A673 (cell line): ENCODE measurements at regions not wholly inside any gene's neighbourhood (a gene's known extent, or its start where the extent isn't known, plus 50 kb on each side); places are given as distances from the start of the nearest gene placed in this dataset.

Source experiments
- BruUV-seq: library from RNA; stranded (reverse); fragments of 400-500 nt; replicated peaks from 2 replicates; lab custom pipeline; 2021; lab: Mats Ljungman, UMichigan
- CTCF ChIA-PET: fragments of 300-600 bp; sonication (Branson Sonifier 250); formaldehyde crosslinking; loops from one replicate; lab custom pipeline; 2022; ENCODE audit warnings: antibody characterized with exemption; lab: Charles Lee
- POLR2A ChIA-PET: fragments of 300-600 bp; sonication (Branson Sonifier 250); formaldehyde crosslinking; loops from one replicate; lab custom pipeline; 2022; ENCODE audit warnings: antibody characterized with exemption; ENCODE audit not compliant: low non-redundant PET; lab: Charles Lee
- DNase-seq: peaks from one replicate; pipeline ENCODE4 v3.0.0-alpha.2; 2015; ENCODE audit warnings: low spot score
- H3K27ac ChIP-seq: fragments of 200-600 bp; sonication (generic); 2 replicates; pipeline ENCODE4 v1.5.1; 2016; ENCODE audit warnings: mixed run types, low read depth, mild to moderate bottlenecking, mixed read lengths, antibody characterized with exemption, low read length; ENCODE audit not compliant: poor library complexity, severe bottlenecking
- H3K27me3 ChIP-seq: fragments of 200-600 bp; sonication (generic); replicated peaks from 2 replicates; pipeline ENCODE4 v1.6.1; 2017; ENCODE audit warnings: mixed run types, low read depth, mild to moderate bottlenecking, mixed read lengths, antibody characterized with exemption, low read length; ENCODE audit not compliant: insufficient read depth, poor library complexity
- H3K36me3 ChIP-seq: fragments of 200-600 bp; sonication (generic); 2 replicates; pipeline ENCODE4 v1.6.1; 2016; ENCODE audit warnings: mixed run types, mild to moderate bottlenecking, mixed read lengths, antibody characterized with exemption, low read length; ENCODE audit not compliant: insufficient read depth, poor library complexity, severe bottlenecking
- H3K4me1 ChIP-seq: fragments of 200-600 bp; sonication (generic); 2 replicates; pipeline ENCODE4 v1.6.1; 2017; ENCODE audit warnings: mixed run types, mild to moderate bottlenecking, mixed read lengths, antibody characterized with exemption, low read length; ENCODE audit not compliant: insufficient read depth, poor library complexity, severe bottlenecking
- H3K4me3 ChIP-seq: fragments of 200-600 bp; sonication (generic); 2 replicates; pipeline ENCODE4 v1.5.1; 2016; ENCODE audit warnings: low read depth, mixed run types, mild to moderate bottlenecking, mixed read lengths, low read length; ENCODE audit not compliant: poor library complexity, severe bottlenecking
- H3K9me3 ChIP-seq: fragments of 200-600 bp; sonication (generic); 2 replicates; pipeline ENCODE4 v1.6.1; 2016; ENCODE audit warnings: mixed run types, low read depth, mild to moderate bottlenecking, mixed read lengths, antibody characterized with exemption, low read length; ENCODE audit not compliant: poor library complexity, severe bottlenecking
- EZH2 ChIP-seq: fragments of 200-600 bp; sonication (generic); IDR thresholded peaks from 2 replicates; pipeline ENCODE4 v1.6.1; 2017; ENCODE audit warnings: borderline replicate concordance, low read depth, mild to moderate bottlenecking, mixed read lengths, antibody characterized with exemption, low read length; ENCODE audit not compliant: poor library complexity, severe bottlenecking
- intact Hi-C: fragments of 100-400 bp; cut with micrococcal nuclease; formaldehyde crosslinking; loops from one replicate; pipeline ENCODE4 v1.10.0; 2022; ENCODE audit not compliant: unreplicated experiment
- TF ChIP-seq, protein P1 (sequence below): fragments of 300-800, 200-600 bp; sonication (generic); conservative IDR thresholded peaks from 2 replicates; pipeline ENCODE4 v1.5.1; 2017; ENCODE audit warnings: low read depth, mild to moderate bottlenecking, antibody characterized with exemption, low read length, moderate library complexity, mixed read lengths

GRCh38 chr6:106748547-106749207, 119.3 kb downstream of the QRSL1 start:
- H3K27me3 ChIP-seq: no peaks in the 10 kb centered on the region
- TF ChIP-seq, protein P1, sequence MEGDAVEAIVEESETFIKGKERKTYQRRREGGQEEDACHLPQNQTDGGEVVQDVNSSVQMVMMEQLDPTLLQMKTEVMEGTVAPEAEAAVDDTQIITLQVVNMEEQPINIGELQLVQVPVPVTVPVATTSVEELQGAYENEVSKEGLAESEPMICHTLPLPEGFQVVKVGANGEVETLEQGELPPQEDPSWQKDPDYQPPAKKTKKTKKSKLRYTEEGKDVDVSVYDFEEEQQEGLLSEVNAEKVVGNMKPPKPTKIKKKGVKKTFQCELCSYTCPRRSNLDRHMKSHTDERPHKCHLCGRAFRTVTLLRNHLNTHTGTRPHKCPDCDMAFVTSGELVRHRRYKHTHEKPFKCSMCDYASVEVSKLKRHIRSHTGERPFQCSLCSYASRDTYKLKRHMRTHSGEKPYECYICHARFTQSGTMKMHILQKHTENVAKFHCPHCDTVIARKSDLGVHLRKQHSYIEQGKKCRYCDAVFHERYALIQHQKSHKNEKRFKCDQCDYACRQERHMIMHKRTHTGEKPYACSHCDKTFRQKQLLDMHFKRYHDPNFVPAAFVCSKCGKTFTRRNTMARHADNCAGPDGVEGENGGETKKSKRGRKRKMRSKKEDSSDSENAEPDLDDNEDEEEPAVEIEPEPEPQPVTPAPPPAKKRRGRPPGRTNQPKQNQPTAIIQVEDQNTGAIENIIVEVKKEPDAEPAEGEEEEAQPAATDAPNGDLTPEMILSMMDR: no peak
- no peak for TF ChIP-seq EZH2
- ChIA-PET POLR2A (no interaction called here), CTCF (no interaction called here)
- no peaks in the 10 kb centered on the region for H3K4me1 ChIP-seq
- no peak overlapping the region for H3K4me3 ChIP-seq
- no peaks in the 10 kb centered on the region for H3K36me3 ChIP-seq
- DNase-seq: no peak
- intact Hi-C loops: no loop called here
- BruUV-seq: no TSS peak
- no peak overlapping the region for H3K27ac ChIP-seq
- H3K9me3 ChIP-seq: no peaks in the 10 kb centered on the region

DNA sequence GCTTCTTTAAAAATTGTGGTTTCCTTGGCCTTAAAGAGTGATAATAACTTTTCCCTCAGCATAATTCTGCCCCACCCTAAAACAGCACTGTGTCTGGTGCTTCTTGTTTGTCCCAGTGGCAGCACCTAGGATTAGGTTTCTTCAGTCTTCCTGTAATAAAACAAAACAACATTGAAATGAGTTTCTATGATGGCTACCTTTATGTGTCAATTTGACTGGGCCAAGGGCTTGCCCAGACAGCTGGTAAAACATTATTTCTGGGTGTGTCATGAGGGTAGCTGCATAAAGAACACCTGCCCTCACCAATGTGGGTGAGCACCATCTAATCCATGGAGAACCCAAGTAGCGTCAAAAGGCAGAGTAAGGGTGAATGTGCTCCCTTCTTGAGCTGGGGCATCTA, 117.8 kb downstream of the QRSL1 start:
- BruUV-seq: no TSS peak
- Histone ChIP-seq H3K27ac (no peak overlapping the region), H3K4me3 (no peak overlapping the region), H3K4me1 (no peaks in the 10 kb centered on the region), H3K36me3 (no peaks in the 10 kb centered on the region), H3K27me3 (no peaks in the 10 kb centered on the region), H3K9me3 (peaks cover 5% of the 10 kb centered on the region)
- CTCF ChIA-PET: no interaction called here
- intact Hi-C loops: no loop called here
- no peak for DNase-seq
- no peak for TF ChIP-seq EZH2
- TF ChIP-seq, protein P1: no peak
- POLR2A ChIA-PET: no interaction called here

DNA sequence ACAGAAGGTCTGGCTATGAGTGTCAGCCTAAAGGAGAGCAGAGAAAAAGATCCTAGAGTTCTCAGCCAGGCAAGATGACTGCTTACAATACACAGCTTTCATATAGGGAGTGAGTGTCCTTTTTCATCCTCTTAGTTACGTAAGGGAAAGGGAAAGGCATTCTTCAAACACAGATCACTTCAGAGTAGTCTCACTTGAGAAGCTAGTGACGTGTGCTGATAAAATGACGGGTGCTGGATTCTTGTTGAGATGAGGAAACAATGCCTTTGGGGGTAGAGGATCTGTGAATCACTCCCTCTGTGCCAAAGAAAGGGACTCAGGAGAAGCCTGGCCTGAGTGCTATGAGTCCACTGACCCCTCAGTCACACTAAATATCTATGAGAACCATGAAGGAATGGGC, 117.3 kb downstream of the QRSL1 start:
- CTCF ChIA-PET: no interaction called here
- POLR2A ChIA-PET: no interaction called here
- BruUV-seq: no TSS peak
- Histone ChIP-seq H3K36me3 (no peaks in the 10 kb centered on the region), H3K9me3 (peaks cover 5% of the 10 kb centered on the region), H3K27ac (no peak overlapping the region), H3K4me1 (no peaks in the 10 kb centered on the region), H3K4me3 (no peak overlapping the region), H3K27me3 (no peaks in the 10 kb centered on the region)
- TF ChIP-seq, protein P1: no peak
- no peak for DNase-seq
- intact Hi-C loops: no loop called here
